MV-4-11 (cell line): ENCODE measurements at regions not wholly inside any gene's neighbourhood (a gene's known extent, or its start where the extent isn't known, plus 50 kb on each side); places are given as distances from the start of the nearest gene placed in this dataset.
A peak's percentile ranks its signal among the peaks of the same experiment; 100 is the strongest.

ENCODE experiments used
- DNase-seq: peaks from one replicate; lab custom pipeline; 2025; lab: John Stamatoyannopoulos, UW

- DNase-seq, result no peak
These were observed 72.3 kb downstream of the LINC00237 start for GRCh38 chr20:21033817-21034216.

- DNase-seq, result no peak
These were observed 74.5 kb downstream of the LINC00237 start for GRCh38 chr20:21031666-21032065.

GRCh38 chr20:21029341-21029740, 76.8 kb downstream of the LINC00237 start:
- DNase-seq, result no peak

GRCh38 chr20:21028921-21029320, 77.2 kb downstream of the LINC00237 start:
- no peak for DNase-seq

GRCh38 chr20:21028436-21028835, 77.7 kb downstream of the LINC00237 start:
- DNase-seq, result no peak

GRCh38 chr20:21027569-21027968, 78.6 kb downstream of the LINC00237 start:
- peak; percentile 10 for DNase-seq

GRCh38 chr20:21026951-21027350, 79.2 kb downstream of the LINC00237 start:
- DNase-seq, result no peak

- DNase-seq, result no peak
These were observed 81.7 kb downstream of the LINC00237 start for GRCh38 chr20:21024420-21024819.

GRCh38 chr20:21022925-21023324, 83.2 kb downstream of the LINC00237 start:
- no peak for DNase-seq

- DNase-seq, result no peak
These were observed 84.7 kb downstream of the LINC00237 start for GRCh38 chr20:21021472-21021790.

GRCh38 chr20:21020659-21021471, 85.3 kb downstream of the LINC00237 start:
- DNase-seq, result no peak

GRCh38 chr20:21019814-21020658, 86.1 kb downstream of the LINC00237 start:
- no peak for DNase-seq

- DNase-seq, result no peak
These were observed 86.7 kb downstream of the LINC00237 start for GRCh38 chr20:21019468-21019813.

GRCh38 chr20:21018576-21018975, 87.6 kb downstream of the LINC00237 start:
- DNase-seq, result no peak

- no peak for DNase-seq
These were observed 88.6 kb downstream of the LINC00237 start for GRCh38 chr20:21017528-21018085.

GRCh38 chr20:21016751-21017150, 89.4 kb downstream of the LINC00237 start:
- DNase-seq, result no peak

- no peak for DNase-seq
These were observed 91.6 kb downstream of the LINC00237 start for GRCh38 chr20:21014528-21014927.

- DNase-seq, result no peak
These were observed 97.2 kb downstream of the LINC00237 start for GRCh38 chr20:21008951-21009350.

GRCh38 chr20:21006611-21007010, 99.5 kb downstream of the LINC00237 start:
- no peak for DNase-seq

- DNase-seq, result no peak
These were observed 101.6 kb downstream of the LINC00237 start for GRCh38 chr20:21004386-21005076.

- no peak for DNase-seq
These were observed 102.3 kb downstream of the LINC00237 start for GRCh38 chr20:21003902-21004301.

GRCh38 chr20:21002486-21002885, 103.7 kb downstream of the LINC00237 start:
- no peak for DNase-seq
